Loucy (cell line): ENCODE measurements at regions not wholly inside any gene's neighbourhood (a gene's known extent, or its start where the extent isn't known, plus 50 kb on each side); places are given as distances from the start of the nearest gene placed in this dataset.

Experiments
- CTCF ChIP-seq: fragments of 200-600 bp; sonication (generic); conservative IDR thresholded peaks from 2 replicates; pipeline ENCODE4 v1.5.1; 2014; ENCODE audit warnings: mild to moderate bottlenecking, antibody characterized with exemption, low read length
- EZH2phosphoT487 ChIP-seq: fragments of 200-600 bp; IDR thresholded peaks from 2 replicates; pipeline ENCODE4 v1.6.1; 2018; ENCODE audit warnings: antibody characterized with exemption, mild to moderate bottlenecking, moderate library complexity, borderline replicate concordance

GRCh38 chr1:83760226-83761021, 238.5 kb downstream of the TTLL7 start:
- TF ChIP-seq CTCF (no peak), EZH2phosphoT487 (no peak)
